WTC11 (cell line): ENCODE measurements at regions not wholly inside any gene's neighbourhood (a gene's known extent, or its start where the extent isn't known, plus 50 kb on each side); places are given as distances from the start of the nearest gene placed in this dataset.

Experiments
- ATAC-seq: fragments of 200-7000 bp; cut with Tn5 transposase; 2 replicates; pipeline ENCODE4 v1.10.0; 2021; ENCODE audit warnings: mild to moderate bottlenecking, moderate library complexity
- CTCF ChIA-PET: fragments of 300-600 bp; sonication (Branson Sonifier 250); formaldehyde crosslinking; loops from one replicate; lab custom pipeline; 2021; ENCODE audit warnings: antibody characterized with exemption; lab: Charles Lee
- POLR2A ChIA-PET: fragments of 350-600 bp; sonication (Branson Sonifier 250); formaldehyde crosslinking; loops from one replicate; lab custom pipeline; 2021; ENCODE audit warnings: antibody characterized with exemption; lab: Charles Lee
- DNase-seq: peaks from one replicate; pipeline ENCODE4 v3.0.0; 2021; ENCODE audit warnings: low spot score
- H3K27ac Mint-ChIP-seq: 2 replicates; pipeline ENCODE4 v1.8.0; 2021; ENCODE audit warnings: mixed read lengths
- H3K27me3 Mint-ChIP-seq: 2 replicates; pipeline ENCODE4 v1.8.0; 2021; ENCODE audit warnings: low read depth, mild to moderate bottlenecking, moderate library complexity, mixed read lengths
- H3K36me3 Mint-ChIP-seq: 2 replicates; pipeline ENCODE4 v1.8.0; 2021; ENCODE audit warnings: mixed read lengths
- H3K4me1 Mint-ChIP-seq: 2 replicates; pipeline ENCODE4 v1.8.0; 2022; ENCODE audit warnings: mixed read lengths
- H3K4me3 Mint-ChIP-seq: 2 replicates; pipeline ENCODE4 v1.8.0; 2021; ENCODE audit warnings: mild to moderate bottlenecking, moderate library complexity, mixed read lengths
- H3K9me3 Mint-ChIP-seq: 2 replicates; pipeline ENCODE4 v1.8.0; 2021; ENCODE audit warnings: mixed read lengths
- ARID4B ChIP-seq: sonication (generic); formaldehyde crosslinking; IDR thresholded peaks from 2 replicates; pipeline ENCODE4 v1.8.0; 2023; ENCODE audit warnings: missing genetic modification reagents, mild to moderate bottlenecking, borderline replicate concordance
- E2F1 ChIP-seq: sonication (generic); formaldehyde crosslinking; IDR thresholded peaks from 2 replicates; pipeline ENCODE4 v1.8.0; 2022; ENCODE audit warnings: mild to moderate bottlenecking, missing genetic modification reagents
- FOXP4 ChIP-seq: sonication (generic); formaldehyde crosslinking; IDR thresholded peaks from 2 replicates; pipeline ENCODE4 v1.8.0; 2022; ENCODE audit warnings: mild to moderate bottlenecking, missing genetic modification reagents
- GABPB1 ChIP-seq: sonication (generic); formaldehyde crosslinking; IDR thresholded peaks from 2 replicates; pipeline ENCODE4 v1.8.1; 2023; ENCODE audit warnings: mild to moderate bottlenecking, missing genetic modification reagents
- HMGXB4 ChIP-seq: sonication (generic); formaldehyde crosslinking; IDR thresholded peaks from 2 replicates; pipeline ENCODE4 v1.8.1; 2023; ENCODE audit warnings: mild to moderate bottlenecking, moderate library complexity, missing genetic modification reagents
- MLX ChIP-seq: sonication (generic); formaldehyde crosslinking; IDR thresholded peaks from 2 replicates; pipeline ENCODE4 v1.8.1; 2023; ENCODE audit warnings: mild to moderate bottlenecking, missing genetic modification reagents, moderate library complexity
- MXD4 ChIP-seq: fragments of 250-450 bp; sonication (Bioruptor Pico); IDR thresholded peaks from 2 replicates; pipeline ENCODE4 v1.8.0; 2021; ENCODE audit warnings: mild to moderate bottlenecking, moderate library complexity, borderline replicate concordance
- NR1H2 ChIP-seq: sonication (generic); formaldehyde crosslinking; IDR thresholded peaks from 2 replicates; pipeline ENCODE4 v1.9.0; 2021; ENCODE audit warnings: mild to moderate bottlenecking, moderate library complexity, missing genetic modification reagents
- NR2C2 ChIP-seq: sonication (generic); formaldehyde crosslinking; IDR thresholded peaks from 2 replicates; pipeline ENCODE4 v1.8.0; 2022; ENCODE audit warnings: mild to moderate bottlenecking, missing genetic modification reagents
- RELA ChIP-seq: sonication (generic); formaldehyde crosslinking; IDR thresholded peaks from 2 replicates; pipeline ENCODE4 v1.8.1; 2022; ENCODE audit warnings: missing genetic modification reagents, mild to moderate bottlenecking, borderline replicate concordance
- ZBTB21 ChIP-seq: sonication (generic); formaldehyde crosslinking; IDR thresholded peaks from 2 replicates; pipeline ENCODE4 v1.8.1; 2023; ENCODE audit warnings: mild to moderate bottlenecking, missing genetic modification reagents, borderline replicate concordance
- ZNF121 ChIP-seq: sonication (generic); formaldehyde crosslinking; IDR thresholded peaks from 2 replicates; pipeline ENCODE4 v1.8.0; 2023; ENCODE audit warnings: missing genetic modification reagents
- ZNF219 ChIP-seq: sonication (generic); formaldehyde crosslinking; IDR thresholded peaks from 2 replicates; pipeline ENCODE4 v1.8.0; 2023; ENCODE audit warnings: missing genetic modification reagents, mild to moderate bottlenecking, borderline replicate concordance
- ZNF232 ChIP-seq: sonication (generic); formaldehyde crosslinking; IDR thresholded peaks from 2 replicates; pipeline ENCODE4 v1.8.0; 2022; ENCODE audit warnings: mild to moderate bottlenecking, missing genetic modification reagents
- ZNF396 ChIP-seq: fragments of 250-450 bp; sonication (Bioruptor Pico); IDR thresholded peaks from 2 replicates; pipeline ENCODE4 v1.8.0; 2021; ENCODE audit warnings: mild to moderate bottlenecking, moderate library complexity, borderline replicate concordance

- no peak overlapping the region for H3K4me3 Mint-ChIP-seq
- peaks cover 19% of the 10 kb centered on the region for H3K36me3 Mint-ChIP-seq
- H3K27me3 Mint-ChIP-seq: peaks cover 25% of the 10 kb centered on the region
- H3K4me1 Mint-ChIP-seq: peaks cover 47% of the 10 kb centered on the region
- H3K9me3 Mint-ChIP-seq: peaks cover 24% of the 10 kb centered on the region
- POLR2A ChIA-PET: no interaction called here
- no peak for DNase-seq
- CTCF ChIA-PET: interaction anchor here (1.4 to 2.7 kb wide), 5 partner anchors 10 to 87 kb away, joined by 6 to 12 read pairs (median 8); no protein-coding TSS in a partner anchor
- TF ChIP-seq NR2C2 (CRISPR knock-in tag): no peak
- 0 out of 2 replicates have a peak overlapping the region, but pooled peaks have one; percentile 8 for H3K27ac Mint-ChIP-seq
- ATAC-seq: peak; percentile 27
Observed at GRCh38 chr4:3852309-3852708, 86.1 kb downstream of the ADRA2C start.

GRCh38 chr4:3852711-3853110, 86.5 kb downstream of the ADRA2C start:
- ChIA-PET CTCF (interaction anchor here (1.7 to 2.7 kb wide), 4 partner anchors 10 to 68 kb away, joined by 7 to 12 read pairs (median 10); no protein-coding TSS in a partner anchor), POLR2A (no interaction called here)
- DNase-seq: no peak
- Mint-ChIP-seq H3K27ac (no peak overlapping the region), H3K36me3 (peaks cover 19% of the 10 kb centered on the region)
- TF ChIP-seq FOXP4 (CRISPR knock-in tag) (no peak), HMGXB4 (CRISPR knock-in tag) (no peak), ZNF121 (CRISPR knock-in tag) (no peak), NR2C2 (CRISPR knock-in tag) (no peak), ZNF219 (CRISPR knock-in tag) (no peak)
- TF ChIP-seq, all 79 proteins: peak for 0
- no peak for ATAC-seq
- Mint-ChIP-seq H3K27me3 (peaks cover 25% of the 10 kb centered on the region), H3K4me1 (peaks cover 45% of the 10 kb centered on the region), H3K9me3 (peaks cover 24% of the 10 kb centered on the region), H3K4me3 (no peak overlapping the region)

GRCh38 chr4:3853388-3854035, 87.3 kb downstream of the ADRA2C start:
- Mint-ChIP-seq H3K9me3 (peaks cover 24% of the 10 kb centered on the region), H3K36me3 (peaks cover 19% of the 10 kb centered on the region), H3K4me3 (no peak overlapping the region), H3K27me3 (peaks cover 25% of the 10 kb centered on the region), H3K27ac (no peak overlapping the region), H3K4me1 (peaks cover 52% of the 10 kb centered on the region)
- DNase-seq (no peak), ATAC-seq (no peak)
- ChIA-PET POLR2A (no interaction called here), CTCF (interaction anchor here (2.7 kb wide), 1 partner anchor 27 kb away, joined by 12 read pairs; no protein-coding TSS in a partner anchor)
- TF ChIP-seq ARID4B: no peak
- TF ChIP-seq NR1H2 (CRISPR knock-in tag): no peak
- TF ChIP-seq MLX: no peak
- TF ChIP-seq ZNF232 (CRISPR knock-in tag): no peak
- no peak for TF ChIP-seq RELA (CRISPR knock-in tag)
- no peak for TF ChIP-seq HMGXB4 (CRISPR knock-in tag)
- no peak for TF ChIP-seq E2F1 (CRISPR knock-in tag)
- TF ChIP-seq FOXP4 (CRISPR knock-in tag): no peak
- no peak for TF ChIP-seq ZBTB21 (CRISPR knock-in tag)
- TF ChIP-seq ZNF121 (CRISPR knock-in tag): no peak
- TF ChIP-seq ZNF396 (CRISPR knock-in tag): no peak
- no peak for TF ChIP-seq MXD4 (CRISPR knock-in tag)
- TF ChIP-seq GABPB1 (CRISPR knock-in tag): no peak
